GM19328 (cell line): ENCODE measurements at regions not wholly inside any gene's neighbourhood (a gene's known extent, or its start where the extent isn't known, plus 50 kb on each side); places are given as distances from the start of the nearest gene placed in this dataset.

ENCODE experiments used
- ATAC-seq: cut with Tn5 transposase; IDR thresholded peaks from one replicate; pipeline ENCODE4 v1.9.1; 2021; ENCODE audit warnings: mild to moderate bottlenecking, moderate library complexity; ENCODE audit not compliant: unreplicated experiment

DNA sequence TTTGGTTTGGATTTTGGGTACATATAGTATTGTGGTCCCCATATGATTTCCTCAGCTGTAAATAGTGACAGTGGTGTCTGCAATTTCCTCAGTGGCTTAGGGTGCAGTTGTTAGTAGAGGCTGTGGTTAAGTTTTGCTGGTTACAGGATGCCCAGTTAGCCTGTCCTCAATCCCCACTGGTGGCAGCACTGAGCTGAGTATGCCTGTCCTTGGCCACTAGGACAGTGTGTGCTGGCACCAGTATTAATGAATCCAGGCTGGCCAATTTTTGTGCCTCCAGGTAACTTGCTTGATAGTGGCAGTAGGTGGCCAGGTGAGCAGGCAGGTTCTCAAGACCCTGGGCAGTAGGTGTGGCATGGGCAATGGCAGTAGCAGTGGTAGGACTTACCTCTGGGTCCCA lies 973.1 kb downstream of the TMEM182 start:
- no peak for ATAC-seq

GRCh38 chr2:103738108-103738507 lies 976.3 kb downstream of the TMEM182 start:
- ATAC-seq, result no peak

- ATAC-seq, result no peak
Observed at GRCh38 chr2:103738606-103739005, 976.8 kb downstream of the TMEM182 start.

DNA sequence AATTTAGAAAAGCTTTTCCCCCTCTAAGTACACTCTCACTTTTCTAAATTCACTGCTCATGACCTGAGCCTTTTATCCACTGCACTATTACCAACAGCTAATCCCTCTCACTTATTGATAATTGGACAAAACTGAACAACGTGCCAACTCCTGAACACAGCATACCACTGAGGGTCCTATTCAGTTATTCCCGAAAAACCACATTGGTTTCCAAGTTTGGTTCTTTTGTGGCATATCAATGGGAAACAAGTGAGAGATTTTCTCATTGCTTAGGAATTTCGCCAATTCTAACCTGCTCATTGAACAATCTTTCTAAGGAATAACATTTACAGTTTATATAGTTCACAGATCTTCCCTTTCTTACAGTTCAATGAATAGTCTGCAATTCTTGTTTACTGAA lies 977.4 kb downstream of the TMEM182 start:
- no peak for ATAC-seq

GRCh38 chr2:103739921-103740320 lies 978.1 kb downstream of the TMEM182 start:
- ATAC-seq, result no peak

DNA sequence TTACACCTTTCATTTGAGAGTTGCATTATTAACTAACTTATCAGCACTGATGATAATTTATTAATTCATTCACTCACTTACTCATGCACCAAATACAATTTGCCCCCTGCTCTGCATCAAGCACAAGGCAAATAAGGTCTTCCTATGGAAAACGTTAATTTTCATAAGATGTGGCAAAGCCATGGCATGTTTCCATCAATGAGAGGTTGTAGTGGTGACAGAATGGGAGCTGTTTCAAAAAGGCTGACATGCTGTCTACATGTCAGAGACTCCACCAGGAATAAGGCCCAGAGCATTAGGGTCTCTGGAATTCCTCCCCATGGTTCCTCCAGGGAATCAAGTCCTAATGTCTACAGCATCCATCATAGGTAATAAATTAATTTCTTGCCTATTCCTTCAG lies 978.8 kb downstream of the TMEM182 start:
- ATAC-seq, result no peak

DNA sequence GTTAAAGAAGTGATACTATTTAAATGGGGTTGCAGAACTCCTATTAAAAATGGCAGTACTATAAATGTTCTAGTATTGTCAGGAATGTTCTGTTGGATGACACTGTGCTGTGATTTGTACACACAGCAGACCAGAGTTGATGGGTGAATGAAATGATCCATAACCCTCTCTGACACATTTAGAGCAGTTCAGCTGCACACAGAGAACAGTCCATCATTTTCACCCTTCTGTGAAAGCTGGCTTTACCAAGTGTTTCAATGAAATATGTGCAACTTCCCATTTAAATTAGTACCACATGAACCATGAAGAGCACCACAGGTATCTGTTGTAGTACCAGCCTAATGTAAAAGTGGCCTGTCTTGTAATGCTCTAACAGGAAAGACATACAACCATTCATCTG lies 981.4 kb downstream of the TMEM182 start:
- no peak for ATAC-seq

DNA sequence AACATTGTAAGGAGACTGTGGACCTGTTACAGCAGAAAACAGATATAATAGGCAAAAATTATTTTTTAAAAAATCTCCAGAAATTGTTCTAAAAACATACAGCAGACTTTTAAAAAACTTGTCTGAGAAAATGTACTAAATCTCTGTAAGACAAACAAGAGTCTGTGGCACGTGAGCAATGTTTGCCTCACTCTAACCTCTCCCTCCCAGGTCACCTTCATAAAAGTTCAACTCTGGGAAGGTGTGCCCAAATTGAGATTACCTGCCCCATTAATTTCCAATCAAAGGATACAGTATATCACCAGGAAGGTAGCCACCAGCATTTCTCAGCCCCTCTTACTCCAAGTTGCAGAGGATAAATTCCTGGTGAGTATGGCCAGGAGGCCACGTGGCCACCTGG lies 992.7 kb downstream of the TMEM182 start:
- no peak for ATAC-seq

DNA sequence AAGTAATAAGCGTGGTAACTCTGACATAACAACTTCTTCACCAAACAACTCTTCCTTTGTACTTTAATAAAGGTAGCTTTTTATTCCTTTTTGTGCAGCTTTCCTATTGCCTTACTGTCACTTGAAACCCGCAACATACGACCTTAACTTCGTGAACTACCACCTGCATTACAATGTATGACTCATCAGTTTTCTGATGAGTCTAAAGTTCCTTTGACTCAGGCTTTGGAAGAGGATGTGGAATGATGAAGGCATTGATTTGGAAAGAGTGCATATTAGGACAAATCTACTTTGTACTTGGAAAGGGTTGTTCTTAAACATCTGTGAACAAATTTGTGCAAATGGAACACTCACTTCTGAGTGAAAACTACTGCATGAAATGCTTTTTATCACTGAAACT lies 1012.1 kb downstream of the TMEM182 start:
- no peak for ATAC-seq

- no peak for ATAC-seq
Observed at GRCh38 chr2:103780088-103780702, 1018.4 kb downstream of the TMEM182 start.

DNA sequence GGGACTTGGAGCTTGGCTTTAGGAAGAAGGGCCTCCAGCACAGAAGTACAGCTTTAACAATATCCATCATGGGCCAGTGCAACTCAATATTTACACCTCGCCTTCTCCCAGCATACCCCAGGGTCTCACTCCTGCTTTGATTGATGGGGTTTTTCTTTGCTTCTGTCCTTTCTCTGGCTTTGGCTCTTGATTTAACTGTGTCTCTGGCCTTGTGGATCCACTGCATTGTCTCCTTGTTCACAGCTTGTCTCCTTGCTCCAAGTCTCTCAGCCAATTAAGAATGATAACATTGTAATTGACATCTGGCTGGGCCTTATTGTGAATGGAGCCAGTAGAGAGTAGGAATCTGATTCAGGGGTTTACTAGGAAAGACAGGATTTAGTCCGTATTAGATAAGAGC lies 1019.5 kb downstream of the TMEM182 start:
- ATAC-seq, result no peak

DNA sequence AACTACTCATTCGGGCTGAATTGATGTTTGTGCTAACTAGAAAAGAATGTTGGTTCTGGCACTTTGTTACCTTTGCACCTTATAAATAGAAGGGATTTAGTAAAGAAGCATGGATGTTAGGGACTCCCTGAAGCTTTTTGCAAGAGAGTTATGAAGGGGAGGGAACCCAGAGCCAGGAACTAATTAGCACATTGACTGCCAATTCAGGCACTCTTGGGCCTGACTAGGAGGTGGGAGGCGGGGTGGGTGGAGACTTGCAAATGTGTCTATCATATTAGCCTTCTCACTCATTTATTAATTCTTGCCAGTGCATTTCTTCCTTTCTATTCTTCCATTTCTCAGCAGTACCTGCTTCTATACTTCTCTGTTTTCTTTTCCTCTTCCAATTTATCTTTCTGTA lies 1022.4 kb downstream of the TMEM182 start:
- no peak for ATAC-seq

DNA sequence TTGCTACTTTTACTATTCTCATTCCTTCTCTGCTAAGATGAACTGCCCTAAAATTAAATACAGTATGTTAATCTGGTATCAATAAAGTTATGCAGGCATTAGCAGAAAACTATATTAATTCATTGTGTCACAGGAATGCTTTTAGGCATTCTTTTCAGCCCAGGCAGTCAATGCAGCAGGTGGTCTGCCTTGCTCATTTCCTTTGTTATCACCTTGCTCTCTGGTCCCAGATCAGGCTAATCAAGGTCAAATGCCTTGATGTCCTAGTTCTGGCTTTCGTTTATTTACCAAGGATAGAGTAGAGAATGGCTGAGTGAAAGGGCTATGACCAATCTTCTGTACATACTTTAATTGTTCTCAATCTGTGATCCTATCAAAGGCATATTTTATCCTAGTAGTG lies 1023.6 kb downstream of the TMEM182 start:
- no peak for ATAC-seq

DNA sequence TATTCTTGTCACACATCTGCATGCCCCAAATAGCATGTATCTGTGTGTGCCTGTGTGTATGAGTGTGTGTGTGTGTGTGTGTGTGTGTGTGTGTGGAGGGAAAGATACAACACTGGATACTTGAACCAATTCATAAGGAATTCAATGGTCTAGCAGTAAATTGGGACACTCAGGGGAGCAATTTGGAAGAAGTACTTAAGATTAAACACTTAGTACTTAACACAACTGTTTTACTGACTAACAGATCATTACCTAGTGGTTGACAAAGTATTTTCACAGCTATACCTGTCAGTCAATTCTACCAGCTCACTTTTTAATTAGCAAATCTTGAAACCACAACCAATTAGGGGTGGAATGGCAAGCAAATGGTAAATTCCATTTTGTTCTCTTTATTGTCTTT lies 1024.1 kb downstream of the TMEM182 start:
- no peak for ATAC-seq

DNA sequence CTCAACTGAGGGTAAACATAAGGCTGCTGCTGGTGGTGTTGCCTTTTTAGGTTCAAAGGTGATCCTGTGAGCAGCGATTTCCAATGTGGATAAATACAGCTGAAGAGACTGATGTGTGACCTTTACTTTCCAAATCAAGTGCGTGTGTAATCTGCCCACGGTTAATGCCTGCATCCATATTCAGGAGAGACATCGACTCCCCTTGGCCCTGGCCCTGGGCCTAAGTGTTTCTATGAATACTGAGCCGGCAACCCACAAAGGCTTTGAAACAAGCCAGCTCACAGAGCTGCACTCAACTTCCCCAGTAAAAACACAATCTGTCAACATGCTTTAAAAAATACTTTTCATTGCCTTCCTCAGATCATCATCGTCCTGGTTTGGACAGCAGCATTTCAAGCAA lies 1026.6 kb downstream of the TMEM182 start:
- no peak for ATAC-seq

DNA sequence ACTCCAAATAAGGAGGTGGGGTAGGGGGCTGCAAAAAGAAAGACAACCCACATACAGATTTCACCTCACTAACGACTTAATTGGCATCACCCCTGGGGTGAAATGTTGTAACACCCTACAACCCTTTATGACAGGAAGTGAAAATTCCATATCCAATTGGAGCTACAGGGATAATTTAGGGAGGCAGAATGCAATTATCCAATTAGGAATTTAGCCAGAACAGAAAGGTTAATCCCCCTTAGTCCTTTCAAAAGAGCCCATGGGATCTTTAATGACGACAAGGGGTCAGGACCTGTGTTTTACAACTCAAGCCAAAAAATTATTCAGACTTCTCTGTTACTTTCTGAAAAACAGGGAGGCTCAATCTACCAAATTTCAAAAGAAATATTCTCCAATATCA lies 1027.1 kb downstream of the TMEM182 start:
- ATAC-seq, result no peak

- no peak for ATAC-seq
Observed at GRCh38 chr2:103789381-103790095, 1027.7 kb downstream of the TMEM182 start.

DNA sequence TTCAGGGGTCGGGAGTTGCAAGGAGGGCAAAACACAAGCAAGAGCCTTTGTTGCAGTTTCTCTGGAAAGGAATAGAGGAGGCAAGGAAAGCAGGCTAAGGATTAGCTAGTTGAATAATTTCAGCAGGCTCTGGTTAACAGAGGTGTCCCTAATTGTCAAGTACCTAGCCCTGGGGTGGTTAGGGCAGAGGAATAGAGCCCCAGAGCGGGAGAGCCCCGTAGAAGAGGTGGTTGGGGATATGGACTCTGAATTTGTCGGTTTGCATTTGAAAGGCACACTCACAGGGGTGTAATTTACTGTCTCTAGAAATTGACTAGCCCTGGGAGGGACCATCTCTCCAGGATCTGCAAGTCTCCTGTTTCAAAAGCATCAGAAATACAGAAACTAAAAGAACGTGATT lies 1030.2 kb downstream of the TMEM182 start:
- no peak for ATAC-seq

GRCh38 chr2:103798291-103798690 lies 1036.5 kb downstream of the TMEM182 start:
- no peak for ATAC-seq

- no peak for ATAC-seq
Observed at GRCh38 chr2:103804013-103804412, 1042.2 kb downstream of the TMEM182 start.

GRCh38 chr2:103805746-103806145 lies 1043.9 kb downstream of the TMEM182 start:
- no peak for ATAC-seq

- no peak for ATAC-seq
Observed at GRCh38 chr2:103808814-103809213, 1045.1 kb upstream of the POU3F3 start.

DNA sequence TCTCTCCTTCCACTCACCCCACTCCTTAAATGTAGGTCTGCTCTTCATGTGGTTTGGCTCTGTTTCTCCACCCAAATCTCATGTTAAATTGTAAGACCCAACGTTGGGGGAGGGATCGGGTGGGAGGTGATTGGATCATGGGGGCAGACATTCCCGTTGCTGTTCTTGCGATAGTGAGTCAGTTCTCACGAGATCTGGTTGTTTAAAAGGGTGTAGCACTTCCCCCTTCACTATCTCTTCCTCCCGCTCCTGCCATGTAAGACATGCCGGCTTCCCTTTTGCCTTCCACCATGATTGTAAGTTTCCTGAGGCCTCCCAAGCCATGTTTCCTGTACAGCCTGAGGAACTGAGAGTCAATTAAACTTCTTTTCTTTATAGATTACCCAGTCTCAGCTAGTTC lies 1044.5 kb upstream of the POU3F3 start:
- ATAC-seq, result no peak
